H1 (cell line): ENCODE measurements at regions not wholly inside any gene's neighbourhood (a gene's known extent, or its start where the extent isn't known, plus 50 kb on each side); places are given as distances from the start of the nearest gene placed in this dataset.

ENCODE experiments used
- CTCF ChIA-PET: fragments of 300-600 bp; sonication (Branson Sonifier 250); formaldehyde crosslinking; loops from one replicate; lab custom pipeline; 2021; ENCODE audit not compliant: partially characterized antibody; lab: Charles Lee
- POLR2A ChIA-PET: fragments of 300-600 bp; sonication (Branson Sonifier 250); formaldehyde crosslinking; loops from one replicate; lab custom pipeline; 2021; ENCODE audit warnings: inconsistent platforms; ENCODE audit not compliant: partially characterized antibody; lab: Charles Lee
- DNase-seq, 2 experiments: peaks; one replicate each; pipeline versions ENCODE4 v3.0.0 to v3.0.0-alpha.2; 2010 to 2022; ENCODE audit warnings: low spot score in 2 of 2, low read depth in 1 of 2, mixed read lengths in 1 of 2
- FAIRE-seq: peaks from 2 replicates; lab custom pipeline; 2011; peaks lifted over from hg19 to GRCh38; lab: Jason Lieb, UNC
- H2AFZ ChIP-seq: 2 replicates; pipeline ENCODE4 v1.8.1; 2012; ENCODE audit warnings: low read length, inconsistent platforms
- H2AK5ac ChIP-seq: 2 replicates; pipeline ENCODE4 v1.6.1; 2013; ENCODE audit warnings: low read depth, low read length
- H2BK120ac ChIP-seq: replicated peaks from 2 replicates; pipeline ENCODE3; 2013; ENCODE audit warnings: low read depth, low read length, inconsistent platforms
- H2BK12ac ChIP-seq: 2 replicates; pipeline ENCODE4 v1.6.1; 2013; ENCODE audit warnings: low read depth, low read length
- H2BK15ac ChIP-seq: 2 replicates; pipeline ENCODE4 v1.6.1; 2013; ENCODE audit warnings: low read length
- H2BK20ac ChIP-seq: 2 replicates; pipeline ENCODE4 v1.6.1; 2013; ENCODE audit warnings: low read length
- H2BK5ac ChIP-seq: 2 replicates; pipeline ENCODE4 v1.6.1; 2013; ENCODE audit warnings: low read depth, low read length
- H3K14ac ChIP-seq: 2 replicates; pipeline ENCODE4 v1.6.1; 2013; ENCODE audit warnings: inconsistent platforms; ENCODE audit not compliant: insufficient read length
- H3K18ac ChIP-seq: 2 replicates; pipeline ENCODE4 v1.6.1; 2013; ENCODE audit warnings: low read length; ENCODE audit errors: extremely low read depth
- H3K23ac ChIP-seq: 2 replicates; pipeline ENCODE4 v1.6.1; 2013; ENCODE audit warnings: inconsistent platforms; ENCODE audit not compliant: insufficient read length
- H3K23me2 ChIP-seq: 2 replicates; pipeline ENCODE4 v1.6.1; 2013; ENCODE audit warnings: low read depth, low read length
- H3K27ac ChIP-seq: 2 replicates; pipeline ENCODE4 v1.6.1; 2011; ENCODE audit warnings: low read depth, low read length, inconsistent platforms
- H3K27me3 ChIP-seq, 4 experiments: replicated peaks in 1 of 4; 1 replicate in 1 of 4; 2 replicates in 3 of 4; pipeline versions ENCODE4 v1.6.1 to v1.8.1; 2011 to 2013; ENCODE audit warnings: low read length in 3 of 4, mild to moderate bottlenecking in 3 of 4, inconsistent platforms in 2 of 4, mixed read lengths in 2 of 4, moderate library complexity in 1 of 4; ENCODE audit not compliant: control insufficient read depth in 3 of 4, insufficient read depth in 3 of 4; ENCODE audit errors: extremely low read depth in 1 of 4
- H3K36me3 ChIP-seq, 4 experiments: 2 replicates each; pipeline versions ENCODE4 v1.6.1 to v1.8.1; 2011 to 2013; ENCODE audit warnings: mild to moderate bottlenecking in 4 of 4, low read length in 3 of 4, moderate library complexity in 2 of 4, control low read depth in 1 of 4, inconsistent platforms in 1 of 4; ENCODE audit not compliant: insufficient read depth in 4 of 4, control insufficient read depth in 2 of 4
- H3K4ac ChIP-seq: replicated peaks from 2 replicates; pipeline ENCODE3; 2013; ENCODE audit warnings: low read length, low read depth, mixed read lengths, inconsistent platforms; ENCODE audit not compliant: insufficient read length
- H3K4me1 ChIP-seq, 4 experiments: replicated peaks in 1 of 4; 1 replicate in 1 of 4; 2 replicates in 3 of 4; pipeline versions ENCODE4 v1.6.1 to v1.8.1; 2011 to 2013; ENCODE audit warnings: low read length in 3 of 4, inconsistent platforms in 2 of 4, mixed read lengths in 1 of 4; ENCODE audit not compliant: insufficient read depth in 4 of 4, control insufficient read depth in 3 of 4
- H3K4me2 ChIP-seq, 2 experiments: 2 replicates each; pipeline versions ENCODE4 v1.6.1 to v1.8.1; 2011 to 2013; ENCODE audit warnings: low read depth in 2 of 2, low read length in 2 of 2, control low read depth in 1 of 2, inconsistent platforms in 1 of 2, mild to moderate bottlenecking in 1 of 2; ENCODE audit not compliant: insufficient read depth in 1 of 2
- H3K4me3 ChIP-seq, 4 experiments: fragments of 200-600, 300-600 bp in 1 of 4; sonication (generic), shearing (Covaris generic), sonication (Bioruptor Twin) in 1 of 4; 2 replicates each; pipeline versions ENCODE4 v1.5.1 to v1.8.1; 2011 to 2016; ENCODE audit warnings: low read length in 4 of 4, low read depth in 3 of 4, control low read depth in 2 of 4, inconsistent platforms in 2 of 4, mild to moderate bottlenecking in 2 of 4, mixed read lengths in 1 of 4, moderate library complexity in 1 of 4; ENCODE audit not compliant: insufficient read depth in 2 of 4; ENCODE audit errors: extremely low read depth in 1 of 4
- H3K56ac ChIP-seq: replicated peaks from 2 replicates; pipeline ENCODE3; 2013; ENCODE audit warnings: low read depth, mild to moderate bottlenecking, mixed read lengths, low read length, inconsistent platforms; ENCODE audit not compliant: insufficient read length
- H3K79me1 ChIP-seq: 2 replicates; pipeline ENCODE4 v1.6.1; 2013; ENCODE audit warnings: low read depth, low read length, control low read depth
- H3K79me2 ChIP-seq, 2 experiments: 2 replicates each; pipeline versions ENCODE4 v1.6.1 to v1.8.1; 2012 to 2013; ENCODE audit warnings: low read length in 2 of 2, mild to moderate bottlenecking in 2 of 2, inconsistent platforms in 1 of 2; ENCODE audit not compliant: insufficient read depth in 2 of 2, control insufficient read depth in 1 of 2
- H3K9ac ChIP-seq, 4 experiments: replicated peaks in 1 of 4; 1 replicate in 1 of 4; 2 replicates in 3 of 4; pipeline versions ENCODE4 v1.6.1 to v1.8.1; 2011 to 2013; ENCODE audit warnings: low read depth in 3 of 4, low read length in 3 of 4, control low read depth in 2 of 4, mild to moderate bottlenecking in 2 of 4, moderate library complexity in 2 of 4, inconsistent platforms in 1 of 4; ENCODE audit errors: extremely low read depth in 1 of 4
- H3K9me3 ChIP-seq, 2 experiments: 2 replicates each; pipeline versions ENCODE4 v1.6.1 to v1.8.1; 2012 to 2013; ENCODE audit warnings: mild to moderate bottlenecking in 2 of 2, moderate library complexity in 2 of 2, control low read depth in 1 of 2, inconsistent platforms in 1 of 2, low read depth in 1 of 2, low read length in 1 of 2, mixed read lengths in 1 of 2; ENCODE audit not compliant: insufficient read depth in 2 of 2
- H4K20me1 ChIP-seq, 2 experiments: replicated peaks in 1 of 2; 2 replicates each; pipeline versions ENCODE3 to v1.8.1; 2011 to 2013; ENCODE audit warnings: inconsistent platforms in 2 of 2, low read length in 2 of 2, mild to moderate bottlenecking in 1 of 2; ENCODE audit not compliant: insufficient read depth in 2 of 2, control insufficient read depth in 1 of 2
- H4K5ac ChIP-seq: 2 replicates; pipeline ENCODE4 v1.6.1; 2013; ENCODE audit warnings: low read length, low read depth, mixed read lengths, inconsistent platforms; ENCODE audit not compliant: insufficient read length
- H4K8ac ChIP-seq: 2 replicates; pipeline ENCODE4 v1.8.0; 2013; ENCODE audit warnings: mild to moderate bottlenecking, moderate library complexity, low read length, inconsistent platforms; ENCODE audit not compliant: insufficient read depth; ENCODE audit errors: extremely low read depth
- H4K91ac ChIP-seq: replicated peaks from 2 replicates; pipeline ENCODE3; 2013; ENCODE audit warnings: low read length, mixed read lengths, inconsistent platforms; ENCODE audit not compliant: insufficient read length
- ASH2L ChIP-seq: fragments of 200-600, 300-600 bp; sonication (generic); IDR thresholded peaks from one replicate; pipeline ENCODE4 v1.7.1; 2017; ENCODE audit warnings: low read length
- CREB1 ChIP-seq: IDR thresholded peaks from 2 replicates; pipeline ENCODE4 v1.6.1; 2012; ENCODE audit warnings: inconsistent platforms
- E2F6 ChIP-seq: IDR thresholded peaks from 2 replicates; pipeline ENCODE4 v1.6.1; 2012; ENCODE audit warnings: inconsistent platforms
- FOSL1 ChIP-seq: IDR thresholded peaks from 2 replicates; pipeline ENCODE4 v1.6.1; 2011; ENCODE audit warnings: mild to moderate bottlenecking, low read depth, low read length, moderate library complexity; ENCODE audit not compliant: insufficient read depth
- KDM1A ChIP-seq: fragments of 200-600, 300-600 bp; sonication (generic); IDR thresholded peaks from 2 replicates; pipeline ENCODE4 v1.7.1; 2016; ENCODE audit warnings: mild to moderate bottlenecking, low read length, borderline replicate concordance
- RFX5 ChIP-seq: IDR thresholded peaks from 2 replicates; pipeline ENCODE4 v1.6.1; 2011; ENCODE audit warnings: low read depth, low read length, improper control_type of control experiment, borderline replicate concordance
- RXRA ChIP-seq: IDR thresholded peaks from 2 replicates; pipeline ENCODE4 v1.6.1; 2011; ENCODE audit warnings: low read depth, mild to moderate bottlenecking, low read length, moderate library complexity; ENCODE audit not compliant: insufficient read depth
- SAP30 ChIP-seq: fragments of 300-600 bp; sonication (generic); IDR thresholded peaks from 2 replicates; pipeline ENCODE4 v1.7.1; 2012; ENCODE audit warnings: low read length, moderate library complexity, mild to moderate bottlenecking, inconsistent platforms; ENCODE audit not compliant: insufficient read depth, insufficient replicate concordance
- WGBS, 2 experiments: shearing (Covaris generic) in 1 of 2; methylation state at CpG; one replicate each; pipeline versions ENCODE4 v1.1.6 to v1.1.7; 2013 to 2015; ENCODE audit warnings: low lambda C conversion rate in 2 of 2, mixed read lengths in 2 of 2, inconsistent platforms in 1 of 2, low coverage in 1 of 2, missing lambda C conversion rate in 1 of 2; ENCODE audit not compliant: insufficient replicate concordance in 2 of 2, insufficient coverage in 1 of 2, insufficient read length in 1 of 2; ENCODE audit errors: extremely low coverage in 1 of 2, missing lambda C conversion rate in 1 of 2; 5-methylcytosine and 5-hydroxymethylcytosine counted together

- Histone ChIP-seq H4K91ac (no peak overlapping the region), H3K23ac (no peak overlapping the region), H3K27me3 (no peaks in the 10 kb centered on the region; a peak in 3 of 7 replicates), H3K56ac (no peak overlapping the region), H3K36me3 (no peaks in the 10 kb centered on the region), H4K5ac (no peak overlapping the region), H3K9me3 (no peaks in the 10 kb centered on the region), H2BK15ac (no peak overlapping the region)
- CTCF ChIA-PET = interaction anchor here (0.8 kb wide), 1 partner anchor 131 kb away, joined by 3 read pairs; no protein-coding TSS in a partner anchor
- no peak for DNase-seq
- TF ChIP-seq KDM1A (no peak), ASH2L (no peak), CREB1 (no peak), RFX5 (no peak), FOSL1 (no peak), RXRA (no peak), E2F6 (no peak), SAP30 (no peak)
- TF ChIP-seq, all 59 proteins: peak for 0
- no peak overlapping the region for H2AFZ ChIP-seq
- no peak overlapping the region for H2BK5ac ChIP-seq
- H4K20me1 ChIP-seq = no peaks in the 10 kb centered on the region
- H2BK20ac ChIP-seq = no peak overlapping the region; the same call in 1 of the 2 replicates
- POLR2A ChIA-PET = no interaction called here
- H3K9ac ChIP-seq = no peak overlapping the region
- no peak overlapping the region for H3K18ac ChIP-seq
- no peak overlapping the region for H2BK12ac ChIP-seq
- no peak overlapping the region for H3K14ac ChIP-seq
- no peak overlapping the region for H2AK5ac ChIP-seq
- no peak overlapping the region for H2BK120ac ChIP-seq
- H3K4me3 ChIP-seq = no peak overlapping the region
- H3K4me1 ChIP-seq = no peaks in the 10 kb centered on the region
- FAIRE-seq = no peak
- no peaks in the 10 kb centered on the region for H3K79me1 ChIP-seq
- no peak overlapping the region for H4K8ac ChIP-seq
- 88% methylated on average over 21 of the region's 21 CpGs; no CpG with 5 or more reads in 1 of the 2 experiments for WGBS, 2 experiments
- no peaks in the 10 kb centered on the region for H3K79me2 ChIP-seq
- H3K4ac ChIP-seq = no peak overlapping the region
- H3K23me2 ChIP-seq = no peaks in the 10 kb centered on the region
- H3K27ac ChIP-seq = no peak overlapping the region
- no peak overlapping the region for H3K4me2 ChIP-seq
These were observed 929.0 kb downstream of the BRD1 start for GRCh38 chr22:48898524-48899250.
